Nephron progenitor cell (in vitro differentiated cells): ENCODE measurements at regions not wholly inside any gene's neighbourhood (a gene's known extent, or its start where the extent isn't known, plus 50 kb on each side); places are given as distances from the start of the nearest gene placed in this dataset.

Source experiments
- DNase-seq: peaks from one replicate; pipeline ENCODE4 v3.0.0; 2021
- H3K27ac Mint-ChIP-seq: 2 replicates; pipeline ENCODE4 v1.8.0; 2021; ENCODE audit warnings: mild to moderate bottlenecking, moderate library complexity, mixed read lengths
- H3K27me3 Mint-ChIP-seq: 2 replicates; pipeline ENCODE4 v1.8.0; 2021; ENCODE audit warnings: mild to moderate bottlenecking, low read depth, mixed read lengths; ENCODE audit not compliant: poor library complexity
- H3K36me3 Mint-ChIP-seq: 2 replicates; pipeline ENCODE4 v1.8.0; 2021; ENCODE audit warnings: low read depth, mixed read lengths
- H3K4me1 Mint-ChIP-seq: 2 replicates; pipeline ENCODE4 v1.8.0; 2021; ENCODE audit warnings: mixed read lengths
- H3K4me3 Mint-ChIP-seq: 2 replicates; pipeline ENCODE4 v1.8.0; 2021; ENCODE audit warnings: mild to moderate bottlenecking, moderate library complexity, mixed read lengths
- H3K9me3 Mint-ChIP-seq: 2 replicates; pipeline ENCODE4 v1.8.0; 2021; ENCODE audit warnings: mild to moderate bottlenecking, moderate library complexity, mixed read lengths
- TF ChIP-seq, protein P1 (sequence below): fragments of 200-600 bp; sonication (generic); IDR thresholded peaks from 2 replicates; pipeline ENCODE4 v1.5.0; 2021; ENCODE audit warnings: antibody characterized with exemption

DNA sequence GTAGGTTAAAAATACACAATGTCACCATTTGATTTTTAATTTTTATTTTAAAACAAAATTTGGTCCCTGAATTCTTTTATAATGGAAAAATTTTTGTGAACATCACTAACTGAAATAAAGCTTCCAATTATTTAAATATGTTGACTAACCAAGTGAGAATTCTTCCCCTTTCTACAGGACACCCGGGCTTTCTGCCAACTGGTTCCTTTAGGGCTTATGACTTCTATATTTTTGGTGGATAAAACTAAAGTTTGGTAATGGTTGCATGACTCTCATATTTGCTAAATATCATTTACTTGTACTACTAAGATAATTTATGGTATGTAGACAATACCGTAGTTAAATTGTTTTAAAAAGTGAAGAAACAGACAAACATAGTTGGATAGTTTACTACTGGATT is 291.0 kb upstream of the DOK6 start:
- Mint-ChIP-seq H3K27me3 (no peaks in the 10 kb centered on the region), H3K4me3 (no peak overlapping the region)

GRCh38 chr18:69120833-69121232 is 279.9 kb upstream of the DOK6 start:
- no peak overlapping the region for H3K4me3 Mint-ChIP-seq
- DNase-seq: no peak
- H3K27me3 Mint-ChIP-seq: peaks cover under 1% of the 10 kb centered on the region
- H3K4me1 Mint-ChIP-seq: no peaks in the 10 kb centered on the region
- no peak overlapping the region for H3K27ac Mint-ChIP-seq
- no peaks in the 10 kb centered on the region for H3K36me3 Mint-ChIP-seq
- TF ChIP-seq, protein P1, sequence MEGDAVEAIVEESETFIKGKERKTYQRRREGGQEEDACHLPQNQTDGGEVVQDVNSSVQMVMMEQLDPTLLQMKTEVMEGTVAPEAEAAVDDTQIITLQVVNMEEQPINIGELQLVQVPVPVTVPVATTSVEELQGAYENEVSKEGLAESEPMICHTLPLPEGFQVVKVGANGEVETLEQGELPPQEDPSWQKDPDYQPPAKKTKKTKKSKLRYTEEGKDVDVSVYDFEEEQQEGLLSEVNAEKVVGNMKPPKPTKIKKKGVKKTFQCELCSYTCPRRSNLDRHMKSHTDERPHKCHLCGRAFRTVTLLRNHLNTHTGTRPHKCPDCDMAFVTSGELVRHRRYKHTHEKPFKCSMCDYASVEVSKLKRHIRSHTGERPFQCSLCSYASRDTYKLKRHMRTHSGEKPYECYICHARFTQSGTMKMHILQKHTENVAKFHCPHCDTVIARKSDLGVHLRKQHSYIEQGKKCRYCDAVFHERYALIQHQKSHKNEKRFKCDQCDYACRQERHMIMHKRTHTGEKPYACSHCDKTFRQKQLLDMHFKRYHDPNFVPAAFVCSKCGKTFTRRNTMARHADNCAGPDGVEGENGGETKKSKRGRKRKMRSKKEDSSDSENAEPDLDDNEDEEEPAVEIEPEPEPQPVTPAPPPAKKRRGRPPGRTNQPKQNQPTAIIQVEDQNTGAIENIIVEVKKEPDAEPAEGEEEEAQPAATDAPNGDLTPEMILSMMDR: no peak
- H3K9me3 Mint-ChIP-seq: no peaks in the 10 kb centered on the region

More for the DNA sequence above, 291.0 kb upstream of the DOK6 start:
- no peaks in the 10 kb centered on the region for H3K9me3 Mint-ChIP-seq
- H3K36me3 Mint-ChIP-seq: no peaks in the 10 kb centered on the region
- H3K4me1 Mint-ChIP-seq: no peaks in the 10 kb centered on the region
- TF ChIP-seq, protein P1: no peak
- no peak overlapping the region for H3K27ac Mint-ChIP-seq
- no peak for DNase-seq

GRCh38 chr18:69123421-69123820 is 277.3 kb upstream of the DOK6 start:
- Mint-ChIP-seq H3K4me1 (no peaks in the 10 kb centered on the region), H3K36me3 (no peaks in the 10 kb centered on the region), H3K4me3 (no peak overlapping the region)

DNA sequence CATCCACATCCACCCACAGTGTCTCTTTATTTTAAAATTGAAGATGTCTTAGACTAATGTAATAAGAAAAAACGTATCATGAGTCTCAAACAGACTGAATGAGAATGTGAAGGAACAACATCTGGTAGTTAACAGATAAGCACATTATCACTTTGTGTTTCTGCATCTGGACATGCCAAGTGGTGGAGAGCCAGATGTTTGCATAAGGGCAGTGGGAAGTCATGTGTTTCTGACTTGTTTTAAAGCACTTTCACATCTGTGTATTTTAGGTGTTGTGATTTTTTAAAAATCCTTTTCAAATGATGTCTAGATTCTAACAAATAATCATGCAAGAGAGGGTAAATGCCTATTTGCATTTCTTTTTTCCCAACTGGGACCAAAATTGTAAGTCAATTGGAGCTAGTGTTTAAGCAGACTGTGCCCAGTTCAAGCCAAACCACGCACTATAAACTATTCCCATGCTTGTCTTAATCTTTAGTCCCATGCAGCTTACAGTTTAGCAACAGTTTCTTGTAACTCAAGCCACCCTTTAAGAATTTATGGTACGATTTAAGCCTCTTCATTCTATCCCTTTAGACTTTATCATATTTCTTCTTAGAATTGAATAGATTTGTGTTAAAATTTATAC is 272.7 kb upstream of the DOK6 start:
- Mint-ChIP-seq H3K27me3 (peaks cover 10% of the 10 kb centered on the region), H3K27ac (peak overlapping the region; percentile 14), H3K4me1 (no peaks in the 10 kb centered on the region), H3K36me3 (no peaks in the 10 kb centered on the region), H3K9me3 (peaks cover 10% of the 10 kb centered on the region), H3K4me3 (no peak overlapping the region)
- TF ChIP-seq, protein P1: no peak
- DNase-seq: no peak

More at GRCh38 chr18:69123421-69123820, 277.3 kb upstream of the DOK6 start:
- Mint-ChIP-seq H3K27ac (no peak overlapping the region), H3K9me3 (no peaks in the 10 kb centered on the region), H3K27me3 (peaks cover 7% of the 10 kb centered on the region)
- DNase-seq: no peak
- TF ChIP-seq, protein P1: no peak

GRCh38 chr18:69128566-69128965 is 272.1 kb upstream of the DOK6 start:
- Mint-ChIP-seq H3K4me3 (no peak overlapping the region), H3K27me3 (peaks cover 10% of the 10 kb centered on the region), H3K27ac (peak overlapping the region; percentile 12), H3K4me1 (no peaks in the 10 kb centered on the region), H3K9me3 (peaks cover 16% of the 10 kb centered on the region), H3K36me3 (no peaks in the 10 kb centered on the region)
- no peak for DNase-seq
- TF ChIP-seq, protein P1: no peak

DNA sequence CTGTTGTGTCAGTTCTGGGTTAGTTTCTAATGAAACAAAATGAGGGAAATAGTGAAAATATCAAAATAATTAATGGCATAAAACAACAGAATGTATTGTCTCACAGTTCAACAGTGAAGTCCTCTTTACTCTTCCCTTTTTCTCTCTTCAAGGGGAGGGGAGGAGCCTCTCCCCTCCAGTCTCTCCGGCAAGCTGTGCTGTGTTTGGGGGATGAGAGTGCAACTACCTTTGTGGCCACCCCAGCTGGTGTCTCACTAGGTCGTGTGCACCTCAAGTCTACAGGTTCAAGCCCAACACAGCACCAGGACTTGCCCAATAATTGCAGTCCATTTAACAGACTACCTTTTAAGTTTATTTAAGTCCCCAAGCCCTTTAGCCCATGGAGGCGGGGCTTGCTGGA is 271.7 kb upstream of the DOK6 start:
- Mint-ChIP-seq H3K36me3 (no peaks in the 10 kb centered on the region), H3K27me3 (peaks cover 10% of the 10 kb centered on the region), H3K4me1 (no peaks in the 10 kb centered on the region), H3K27ac (peak overlapping the region; percentile 12), H3K9me3 (peaks cover 17% of the 10 kb centered on the region), H3K4me3 (no peak overlapping the region)
- TF ChIP-seq, protein P1: no peak
- DNase-seq: no peak
